UCSD-AML1 (cell line): ENCODE measurements at regions not wholly inside any gene's neighbourhood (a gene's known extent, or its start where the extent isn't known, plus 50 kb on each side); places are given as distances from the start of the nearest gene placed in this dataset.
"Not testable (repeated sequence)": the region's sequence is repeated elsewhere in the genome, so short reads cannot be mapped to it uniquely, and the experiment has no call there.

Experiments
- DNase-seq: peaks from one replicate; lab custom pipeline; 2025; ENCODE audit not compliant: unreplicated experiment; lab: John Stamatoyannopoulos, UW

DNA sequence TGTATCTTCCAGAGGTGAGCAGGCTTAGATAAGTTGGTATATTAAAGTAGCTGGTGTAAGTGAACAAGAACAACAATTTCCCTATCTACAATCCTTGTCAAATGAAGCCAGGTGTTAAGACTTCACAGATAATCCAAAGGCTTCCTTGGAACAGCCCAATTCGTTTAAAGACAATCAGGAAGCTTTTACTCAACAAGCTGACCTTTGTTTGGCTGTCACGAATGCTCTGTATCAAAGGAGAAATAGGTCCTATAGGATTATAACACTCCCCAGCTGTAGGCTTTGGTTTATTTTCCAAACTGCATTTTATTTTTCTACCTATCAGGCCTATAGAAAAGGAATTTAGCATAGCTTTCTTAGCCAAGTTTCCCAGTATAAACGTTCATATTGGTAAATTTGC is 766.5 kb upstream of the GOT2 start:
- DNase-seq: no peak

DNA sequence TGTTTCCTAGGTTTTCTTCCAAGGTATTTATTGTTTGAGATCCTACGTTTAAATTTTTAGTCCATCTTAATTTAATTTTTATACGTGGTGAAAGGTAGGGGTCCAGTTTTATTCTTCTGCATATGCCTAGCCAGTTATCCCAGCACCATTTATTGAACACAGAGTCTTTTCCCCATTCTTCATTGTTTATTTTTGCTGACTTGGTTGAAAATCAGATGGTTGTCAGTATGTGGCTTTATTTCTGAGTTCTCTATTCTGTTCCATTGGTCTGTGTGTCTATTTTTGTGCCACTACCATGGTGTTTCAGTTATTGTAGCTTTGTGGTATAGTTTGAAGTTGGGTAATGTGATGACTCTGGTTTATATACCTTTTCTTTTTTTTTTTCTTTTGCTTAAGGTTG is 753.0 kb upstream of the GOT2 start:
- no peak for DNase-seq

DNA sequence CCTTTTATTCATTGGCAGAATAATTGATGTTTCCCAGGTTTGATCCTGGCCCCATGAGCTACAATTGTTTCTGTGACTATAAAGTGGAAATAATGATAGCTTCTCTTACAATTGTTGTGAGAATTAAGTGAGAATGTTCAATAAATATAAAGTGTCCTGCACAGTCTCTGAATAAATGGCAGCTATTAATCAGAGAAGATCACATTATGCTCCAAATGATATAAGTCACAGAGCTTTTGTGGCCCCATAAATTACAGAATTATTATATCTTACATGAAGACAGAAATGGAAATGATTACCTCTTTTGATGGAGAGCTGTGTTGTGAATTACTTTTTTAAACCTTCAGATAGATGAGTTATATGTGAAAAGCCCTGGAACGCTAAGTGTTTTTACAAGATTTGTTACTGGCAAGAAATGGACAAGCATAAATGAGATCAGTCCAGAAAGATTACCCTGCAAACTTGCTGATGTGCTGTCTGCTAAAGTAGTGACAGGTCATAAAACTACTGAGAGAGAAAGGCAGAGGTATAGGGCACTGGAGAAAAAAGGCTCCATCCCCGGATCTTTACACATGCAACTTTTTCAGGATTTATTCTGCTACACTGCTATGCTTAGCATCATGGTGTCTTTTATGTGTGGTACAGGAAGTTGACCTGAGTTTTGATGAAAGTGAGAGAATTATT is 750.9 kb upstream of the GOT2 start:
- no peak for DNase-seq

DNA sequence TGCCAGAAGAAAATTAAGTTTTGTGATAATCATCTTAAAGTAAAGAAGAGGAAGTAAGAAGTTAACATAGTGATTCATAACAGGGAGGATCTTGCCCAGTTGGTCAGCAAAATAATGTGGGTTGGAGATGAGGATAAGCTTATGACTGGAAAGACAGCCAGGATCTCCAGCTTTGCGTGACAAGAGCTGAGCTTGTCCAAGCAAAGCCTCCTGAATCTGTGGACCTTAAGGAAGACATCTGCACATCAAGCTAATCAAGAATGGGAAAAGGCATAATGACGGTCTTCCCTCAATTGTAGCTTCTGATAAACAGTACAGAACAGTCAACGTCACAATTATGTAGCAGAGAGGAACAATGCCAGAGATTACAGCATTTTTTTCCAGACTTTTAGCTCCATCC is 744.7 kb upstream of the GOT2 start:
- DNase-seq: no peak

DNA sequence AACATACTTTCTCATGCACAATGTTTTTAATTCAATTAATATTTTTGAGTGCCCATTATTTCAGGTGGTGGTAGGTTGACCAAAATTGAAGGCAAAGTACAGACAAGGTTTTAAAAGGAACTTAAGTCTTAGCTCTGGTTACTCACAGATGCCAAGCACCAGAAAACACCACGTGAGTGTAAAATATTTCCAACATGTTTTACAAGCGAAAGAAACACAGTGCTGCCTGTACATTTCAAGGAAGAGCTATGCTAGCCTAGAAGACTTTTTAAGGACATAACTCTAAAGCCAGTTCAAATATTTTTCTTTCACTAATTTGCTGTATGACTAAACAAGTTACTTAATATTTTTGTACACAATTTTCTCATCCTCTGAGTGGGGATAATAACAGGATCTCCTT is 736.4 kb upstream of the GOT2 start:
- no peak for DNase-seq

DNA sequence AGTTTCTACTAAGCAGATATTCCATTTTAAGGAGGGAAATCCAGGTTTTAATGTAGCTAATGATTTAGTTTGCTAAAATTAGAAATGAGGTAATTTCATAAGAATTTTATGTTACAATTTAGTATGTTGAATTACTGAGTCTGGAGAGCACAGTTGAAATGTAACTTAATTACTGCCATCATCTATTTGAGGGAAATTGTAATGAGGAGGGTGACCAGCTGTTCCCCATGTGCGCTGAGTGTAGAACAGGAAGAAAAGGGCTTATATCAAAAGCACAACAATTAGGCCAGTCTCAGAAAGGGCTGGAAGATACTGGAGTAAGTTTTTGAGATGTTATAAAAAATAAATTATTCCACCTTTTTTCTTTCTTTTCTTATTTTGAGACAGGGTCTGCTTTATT is 735.1 kb upstream of the GOT2 start:
- no peak for DNase-seq

DNA sequence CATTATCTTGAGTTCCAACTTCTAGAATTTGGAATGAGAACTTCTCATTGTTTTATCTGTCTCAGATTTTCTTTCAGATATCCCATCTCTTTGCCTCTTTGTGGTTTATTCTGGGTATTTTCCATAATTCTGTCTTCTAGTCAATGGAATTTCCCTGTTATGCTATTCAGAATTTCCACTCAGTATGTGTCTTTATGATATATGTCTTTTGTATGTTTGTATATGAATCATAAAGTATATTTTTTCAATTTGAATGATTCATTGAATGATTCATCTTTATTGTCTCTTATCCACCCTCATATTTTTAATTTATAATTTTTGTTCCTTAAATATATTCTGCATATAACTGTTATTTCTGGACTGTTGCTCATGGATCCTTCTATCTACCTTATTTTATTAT is 729.7 kb upstream of the GOT2 start:
- no peak for DNase-seq

DNA sequence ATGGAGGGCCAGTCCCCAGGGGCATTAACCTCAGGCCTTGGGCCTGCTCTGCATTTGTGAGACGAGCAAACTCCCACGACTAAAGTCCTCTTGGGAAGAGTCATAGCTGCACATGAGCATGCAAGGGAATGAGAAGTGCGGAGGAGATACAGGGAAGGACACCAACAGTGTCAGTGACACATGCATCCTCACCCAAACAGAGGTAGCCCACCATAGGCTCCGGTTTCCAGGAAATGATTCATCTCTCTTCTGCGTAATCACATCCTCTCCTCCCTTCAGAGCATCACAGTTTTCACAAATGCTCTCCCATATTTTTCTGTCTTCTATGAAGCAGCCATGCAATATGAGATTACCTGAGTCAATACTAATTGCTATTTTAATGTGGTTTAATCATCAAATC is 725.7 kb upstream of the GOT2 start:
- no peak for DNase-seq

DNA sequence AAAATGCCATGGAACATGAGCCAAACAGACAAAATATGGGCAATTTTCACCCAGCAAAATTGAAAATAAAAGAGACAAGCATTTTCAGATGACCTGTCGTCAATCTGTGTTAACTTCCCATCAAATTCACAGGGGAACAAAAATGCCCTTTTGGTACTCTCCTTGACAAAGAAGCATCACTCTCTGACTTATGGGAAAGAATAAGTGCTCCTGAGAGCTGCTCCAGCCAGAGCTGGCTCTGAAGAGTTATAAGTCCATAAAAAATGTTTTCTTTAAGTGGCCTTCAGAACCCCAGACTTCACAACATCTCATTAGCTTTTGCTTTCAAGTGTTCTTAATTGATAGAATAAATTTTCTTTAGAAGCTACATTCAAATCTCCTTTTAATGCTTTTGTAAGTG is 721.4 kb upstream of the GOT2 start:
- no peak for DNase-seq

DNA sequence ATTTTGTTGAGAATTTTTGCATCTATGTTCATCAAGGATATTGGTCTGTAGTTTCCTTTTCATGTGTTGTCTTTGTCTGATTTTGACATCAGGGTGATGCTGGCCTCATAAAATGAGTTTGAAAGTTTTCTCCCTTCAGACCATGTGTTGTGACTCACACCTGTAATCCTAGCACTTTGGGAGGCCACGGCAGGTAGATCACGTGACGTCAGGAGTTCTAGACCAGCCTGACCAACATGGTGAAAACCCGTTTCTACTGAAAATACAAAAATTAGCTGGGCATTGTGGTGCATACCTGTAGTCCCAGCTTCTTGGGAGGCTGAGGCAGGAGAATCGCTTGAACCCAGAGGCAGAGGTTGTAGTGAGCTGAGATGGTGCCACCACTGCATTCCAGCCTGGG is 716.4 kb upstream of the GOT2 start:
- not testable (repeated sequence) for DNase-seq

DNA sequence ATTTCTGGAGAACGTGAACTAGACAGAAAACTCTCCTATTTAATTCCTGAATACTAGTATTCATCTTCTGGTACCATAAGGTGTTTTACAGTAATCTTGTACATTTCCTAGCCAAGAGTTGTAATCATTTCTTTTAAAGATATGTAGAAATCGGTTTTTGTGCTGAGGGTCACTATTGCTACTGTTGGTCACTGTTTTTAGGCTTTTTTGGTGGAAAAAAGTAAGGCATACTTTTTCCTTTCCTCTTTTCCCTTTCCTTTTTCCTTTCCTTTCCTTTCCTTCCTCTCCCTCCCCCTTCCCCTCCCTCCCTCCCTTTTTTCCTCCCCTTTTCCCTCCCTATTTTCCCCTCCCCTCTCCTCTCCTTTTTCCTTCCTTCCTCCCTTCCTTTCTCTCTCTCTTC is 706.4 kb upstream of the GOT2 start:
- DNase-seq: no peak

DNA sequence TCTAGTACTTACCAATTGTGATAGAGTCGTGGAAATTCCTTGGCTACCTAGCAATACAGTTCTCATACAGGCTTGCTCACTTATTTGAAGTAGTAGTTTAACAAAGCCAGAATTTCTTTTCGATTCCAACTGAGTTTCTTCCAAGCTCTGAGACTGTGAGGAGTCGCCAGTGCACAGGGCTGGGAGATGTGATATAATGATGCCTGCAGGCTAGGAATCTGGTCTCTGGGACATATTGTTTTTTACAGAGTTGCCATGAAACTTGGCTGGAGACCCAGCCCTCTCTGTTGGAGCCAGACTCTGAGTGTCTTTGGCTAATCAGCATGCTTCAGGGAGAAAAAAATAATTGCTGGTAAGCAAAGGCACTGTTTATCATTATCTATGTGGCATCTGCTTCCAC is 698.8 kb upstream of the GOT2 start:
- no peak for DNase-seq

DNA sequence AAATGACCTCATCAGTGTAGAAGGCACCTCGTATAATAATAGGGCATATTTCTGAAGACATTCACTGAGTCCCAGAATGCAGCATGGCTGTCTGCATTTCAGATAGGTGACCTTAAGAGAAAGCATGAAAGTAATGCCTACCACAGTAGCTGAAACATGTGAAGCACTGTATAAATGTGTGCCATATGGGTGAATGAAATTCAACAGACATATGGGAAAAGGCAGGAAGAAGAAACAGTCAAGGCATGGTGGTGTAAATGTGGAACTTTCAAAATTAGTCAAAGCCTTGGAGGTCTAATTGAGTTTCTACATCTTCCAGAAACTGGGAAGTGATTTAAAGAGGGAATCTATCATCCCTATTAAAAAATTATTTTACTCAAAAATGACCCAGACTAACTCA is 698.2 kb upstream of the GOT2 start:
- DNase-seq: no peak

DNA sequence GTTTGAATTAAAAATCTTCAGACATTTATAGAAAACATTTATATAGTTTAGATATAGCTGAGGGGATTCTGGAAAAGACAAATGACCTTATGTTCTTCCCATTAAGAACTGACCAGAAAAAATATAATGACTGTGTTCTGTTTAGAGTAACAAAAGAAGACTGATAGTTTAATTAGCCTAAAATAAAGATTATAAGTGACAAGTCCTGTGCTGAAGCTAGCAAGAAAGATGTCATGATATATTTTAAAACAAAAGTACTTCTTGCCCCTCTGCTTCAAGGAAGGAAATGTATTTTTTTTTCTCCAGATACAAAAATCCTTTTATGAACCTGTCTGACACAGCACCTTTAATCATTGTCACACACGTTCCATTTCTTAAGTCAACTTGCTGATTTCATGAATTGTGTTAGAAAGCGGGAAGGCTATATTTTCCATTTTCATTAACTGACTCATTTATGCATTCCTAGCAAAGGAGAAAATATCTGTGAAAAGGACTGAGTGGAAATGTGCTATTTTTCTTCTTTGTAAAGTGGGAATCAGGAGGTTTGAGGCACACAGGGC is 690.7 kb upstream of the GOT2 start:
- no peak for DNase-seq

DNA sequence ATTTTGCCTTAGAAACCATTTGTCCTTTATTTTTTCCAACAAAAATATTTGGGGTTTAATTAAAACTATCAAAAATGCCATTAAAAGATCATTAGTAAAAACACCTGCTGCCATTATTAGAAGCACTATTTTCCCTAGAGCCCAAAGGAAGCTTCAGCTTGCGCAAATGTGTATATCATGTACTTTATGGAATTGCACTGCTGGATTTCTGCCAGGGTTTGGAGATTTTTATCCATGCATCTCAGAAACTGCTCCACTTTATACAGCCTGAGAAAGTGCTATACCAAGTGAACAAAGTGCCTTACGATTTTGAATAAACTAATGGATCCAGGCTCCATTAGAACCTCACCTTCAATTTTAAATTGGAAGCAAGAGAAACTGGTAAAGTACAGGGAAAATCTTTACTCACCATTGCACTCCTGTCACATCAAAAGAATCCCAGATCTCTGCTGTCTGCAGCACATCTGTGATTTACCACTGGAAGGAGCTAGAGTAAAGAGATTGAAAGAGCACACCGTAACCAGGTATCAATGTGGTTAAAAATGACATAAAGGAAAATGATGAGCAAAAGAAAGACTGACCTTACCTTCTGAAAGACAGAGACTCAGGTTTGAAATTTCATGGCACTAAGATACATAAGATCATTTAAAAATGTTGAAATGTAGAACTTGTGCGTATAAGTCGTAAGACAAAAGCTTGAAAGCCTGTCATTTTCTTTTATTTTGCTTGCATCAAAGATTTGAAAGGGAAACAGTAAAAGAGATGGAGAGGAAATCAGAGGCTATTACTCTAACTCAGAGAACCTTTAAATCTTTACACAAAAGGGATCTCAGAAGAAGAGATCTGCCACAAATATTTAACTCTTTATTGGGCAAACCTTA is 678.1 kb upstream of the GOT2 start:
- DNase-seq: no peak

DNA sequence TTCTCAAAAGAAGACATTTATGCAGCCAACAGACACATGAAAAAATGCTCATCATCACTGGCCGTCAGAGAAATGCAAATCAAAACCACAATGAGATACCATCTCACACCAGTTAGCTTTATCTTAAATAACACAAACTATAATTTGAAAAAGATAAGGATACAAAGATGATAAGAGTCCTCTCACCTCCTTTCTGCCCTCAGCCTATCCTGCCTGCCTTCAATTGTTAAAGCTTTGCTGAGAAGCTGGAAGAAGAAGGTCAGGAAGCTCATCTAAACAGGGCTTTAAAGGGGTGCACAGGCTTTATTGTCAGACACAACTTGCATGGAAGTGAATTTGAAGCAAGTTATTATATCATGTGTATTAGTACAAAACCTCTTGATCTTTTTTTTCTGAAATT is 676.3 kb upstream of the GOT2 start:
- DNase-seq: no peak

DNA sequence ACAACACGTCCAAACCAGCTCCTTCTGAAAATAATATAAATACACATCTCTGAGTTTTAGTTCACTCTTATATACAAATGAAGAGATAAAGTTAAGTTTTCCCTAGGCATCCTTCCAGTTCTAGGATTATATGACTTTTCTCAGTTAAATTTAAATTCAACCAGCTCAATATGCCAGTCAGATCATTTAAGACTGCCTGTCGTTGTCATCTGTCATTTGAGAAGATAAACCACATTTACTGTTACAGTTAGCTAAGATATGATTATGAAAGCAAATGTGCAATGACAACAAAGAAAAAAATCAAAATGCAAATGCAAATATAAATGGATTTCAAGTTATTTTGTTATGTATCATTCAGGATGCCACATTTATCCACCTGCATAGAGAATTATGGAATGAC is 671.7 kb upstream of the GOT2 start:
- DNase-seq: no peak

DNA sequence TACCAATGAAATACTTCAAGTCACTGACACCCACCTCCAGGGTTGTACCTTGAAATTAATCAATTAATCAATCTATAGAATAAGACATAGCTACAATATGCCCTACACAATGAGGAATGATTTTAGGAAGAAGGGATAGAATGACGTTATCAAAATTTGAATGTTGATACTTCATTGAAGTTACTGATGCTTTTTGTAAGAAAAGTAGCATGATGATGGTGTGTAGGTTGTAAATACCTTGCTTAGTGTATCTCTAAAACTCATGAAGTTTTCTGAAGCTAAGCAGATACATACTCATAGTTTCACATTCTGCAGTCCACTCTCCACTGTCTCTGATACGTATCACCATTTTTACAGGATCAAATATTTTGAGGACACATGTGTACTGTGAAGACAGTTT is 670.4 kb upstream of the GOT2 start:
- no peak for DNase-seq

DNA sequence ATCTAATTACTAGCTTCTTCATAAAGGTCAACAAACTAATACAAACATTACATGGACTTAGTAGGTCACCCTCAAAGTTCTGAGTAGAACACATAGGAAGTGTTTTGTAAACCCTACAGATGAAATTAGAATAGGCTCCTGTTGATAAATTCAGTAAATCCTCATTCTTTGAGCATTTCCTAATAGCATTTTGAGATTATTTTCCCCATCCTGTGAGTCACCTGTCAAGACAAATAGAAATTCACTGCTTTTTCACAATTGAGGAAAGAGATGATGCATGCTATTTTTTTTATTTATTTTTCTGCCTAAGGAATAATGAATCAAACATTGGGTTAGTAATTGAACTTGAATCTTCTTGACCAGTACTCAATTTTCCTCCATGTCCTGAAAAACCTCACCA is 666.7 kb upstream of the GOT2 start:
- no peak for DNase-seq

DNA sequence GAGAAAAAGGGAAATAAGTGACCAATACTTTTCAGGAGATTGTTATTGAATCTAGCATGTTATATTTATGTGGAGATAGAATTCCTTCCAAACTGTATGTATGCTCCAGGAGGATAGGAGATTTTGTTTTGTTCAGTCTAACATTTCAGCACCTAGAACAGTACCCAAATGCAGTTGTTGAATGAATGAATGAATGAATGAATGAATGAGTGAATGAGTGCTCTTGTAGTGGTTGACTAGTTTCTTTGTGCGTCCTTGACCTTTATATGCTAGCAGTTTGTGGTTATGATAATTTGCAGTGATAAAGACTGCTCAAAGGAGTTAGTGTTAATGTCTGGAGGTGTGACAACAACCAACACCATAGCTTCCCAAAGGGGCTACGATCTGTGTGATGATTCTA is 663.5 kb upstream of the GOT2 start:
- DNase-seq: no peak

DNA sequence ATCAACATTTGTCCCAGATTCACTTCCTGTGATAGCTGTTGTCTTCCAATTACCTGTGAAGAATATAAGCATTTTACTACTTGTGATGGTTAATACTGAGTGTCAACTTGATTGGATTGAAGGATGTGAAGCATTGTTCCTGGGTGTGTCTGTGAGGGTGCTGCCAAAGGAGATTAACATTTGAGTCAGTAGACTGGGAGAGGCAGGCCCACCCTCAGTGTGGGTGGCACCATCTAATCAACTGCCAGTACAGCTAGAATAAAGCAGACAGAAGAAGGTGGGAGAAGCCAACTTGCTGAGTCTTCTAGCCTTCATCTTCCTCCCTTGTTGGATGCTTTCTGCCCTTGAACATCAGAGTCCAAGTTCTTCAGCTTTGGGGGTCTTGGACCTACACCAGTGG is 660.4 kb upstream of the GOT2 start:
- DNase-seq: no peak

DNA sequence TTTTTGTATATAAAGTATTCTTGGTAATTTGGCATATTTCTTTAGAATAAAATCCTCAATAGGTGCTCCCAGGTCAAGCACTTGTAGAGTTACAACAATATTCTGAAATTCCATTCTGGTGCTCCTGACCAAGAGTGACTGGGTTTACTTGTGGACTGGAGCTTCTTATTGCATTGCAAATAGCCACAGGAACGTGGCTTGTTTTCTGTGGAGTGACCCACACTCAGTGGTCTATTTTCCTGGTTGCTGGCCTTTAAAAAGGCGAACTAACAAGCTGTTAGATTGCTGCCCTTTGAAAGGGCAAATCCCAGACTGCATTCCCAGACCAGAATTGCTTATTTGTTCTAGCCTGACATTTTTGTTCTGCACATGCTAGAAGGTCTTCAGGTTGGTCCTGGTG is 658.8 kb upstream of the GOT2 start:
- DNase-seq: no peak
